ENCODE measurements at regions not wholly inside any gene's neighbourhood (a gene's known extent, or its start where the extent isn't known, plus 50 kb on each side); places are given as distances from the start of the nearest gene placed in this dataset.
"Not testable (repeated sequence)": the region's sequence is repeated elsewhere in the genome, so short reads cannot be mapped to it uniquely, and the experiment has no call there.

DNA sequence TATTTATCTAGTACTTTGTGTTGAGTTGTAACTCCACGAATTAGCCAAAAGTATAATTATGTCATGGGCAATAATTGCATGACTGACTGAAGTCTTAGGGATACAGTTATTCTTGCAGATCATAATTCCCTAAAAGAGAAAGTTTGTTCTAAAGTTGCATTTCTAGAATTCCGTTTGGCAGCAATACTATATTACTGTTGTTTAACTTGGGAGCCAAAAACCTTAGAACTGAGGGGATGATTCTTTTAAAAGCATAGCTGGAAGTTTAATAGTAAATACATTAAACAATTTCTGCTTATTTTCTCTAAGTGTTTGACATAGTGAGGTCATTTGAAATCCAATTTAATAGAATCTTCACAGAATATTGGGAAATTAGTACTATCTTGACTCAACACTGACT is 356.4 kb upstream of the ADAMTS5 start:
- H3K27ac Mint-ChIP-seq, result no peak overlapping the region
- H3K9me3 ChIP-seq (ENCODE audit: control insufficient read depth in 2 of 3, low read length in 3 of 3), result no peaks in the 10 kb centered on the region
- no peak for ATAC-seq

DNA sequence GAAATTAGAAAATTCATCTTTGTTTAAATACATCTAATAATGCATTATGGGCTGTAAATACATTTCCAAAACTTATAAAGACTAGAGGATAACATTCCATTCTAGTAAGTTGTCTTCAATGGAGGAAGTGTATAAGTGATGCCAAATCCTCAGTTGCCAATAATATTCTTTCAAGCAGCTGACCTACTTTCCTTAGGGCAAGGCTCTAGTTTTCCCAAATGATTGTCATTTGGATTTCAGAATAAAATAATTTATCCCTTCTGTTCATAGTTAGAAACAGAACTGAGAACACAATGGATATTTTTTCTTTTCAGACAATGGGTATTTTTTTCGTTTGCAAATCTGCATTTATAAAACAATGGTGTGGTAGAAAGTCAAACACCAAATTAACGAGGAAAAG is 354.9 kb upstream of the ADAMTS5 start:
- Mint-ChIP-seq H3K4me3 (no peak overlapping the region), H3K27me3 (no peaks in the 10 kb centered on the region), H3K4me1 (no peaks in the 10 kb centered on the region), H3K9me3 (peaks cover 0 to 5% (median 0%) of the 10 kb centered on the region in 11 donors), H3K36me3 (no peaks in the 10 kb centered on the region), H3K27ac (no peak overlapping the region)
- Histone ChIP-seq H3K4me1 (ENCODE audit: control insufficient read depth in 2 of 2, insufficient read depth in 2 of 2, low read length in 2 of 2) (no peaks in the 10 kb centered on the region), H3K4me3 (ENCODE audit: low read length) (no peak overlapping the region), H3K36me3 (ENCODE audit: control insufficient read depth in 2 of 3, insufficient read depth in 3 of 3, low read length in 3 of 3) (no peaks in the 10 kb centered on the region), H3K27me3 (ENCODE audit: control insufficient read depth in 2 of 2, insufficient read depth in 2 of 2, low read length in 2 of 2) (no peaks in the 10 kb centered on the region), H3K27ac (ENCODE audit: low read depth, low read length) (no peak overlapping the region), H3K9me3 (ENCODE audit: control insufficient read depth in 2 of 3, low read length in 3 of 3) (no peaks in the 10 kb centered on the region)
- intact Hi-C loops (cut with micrococcal nuclease), result no loop called here
- ChIA-PET POLR2A (no interaction called here), CTCF (no interaction called here)
- no peak for DNase-seq
- no peak for ATAC-seq

More for the DNA sequence above, 356.4 kb upstream of the ADAMTS5 start:
- ChIA-PET POLR2A (no interaction called here), CTCF (no interaction called here)
- intact Hi-C loops (cut with micrococcal nuclease), result no loop called here
- Histone ChIP-seq H3K4me3 (ENCODE audit: low read length) (no peak overlapping the region), H3K27me3 (ENCODE audit: control insufficient read depth in 2 of 2, insufficient read depth in 2 of 2, low read length in 2 of 2) (no peaks in the 10 kb centered on the region), H3K36me3 (ENCODE audit: control insufficient read depth in 2 of 3, insufficient read depth in 3 of 3, low read length in 3 of 3) (no peaks in the 10 kb centered on the region), H3K4me1 (ENCODE audit: control insufficient read depth in 2 of 2, insufficient read depth in 2 of 2, low read length in 2 of 2) (no peaks in the 10 kb centered on the region), H3K27ac (ENCODE audit: low read depth, low read length) (no peak overlapping the region)
- no peaks in the 10 kb centered on the region for H3K36me3 Mint-ChIP-seq
- H3K27me3 Mint-ChIP-seq, result no peaks in the 10 kb centered on the region
- H3K4me3 Mint-ChIP-seq, result no peak overlapping the region
- no peaks in the 10 kb centered on the region for H3K4me1 Mint-ChIP-seq
- peaks cover 0 to 5% (median 0%) of the 10 kb centered on the region in 11 donors for H3K9me3 Mint-ChIP-seq
- no peak for DNase-seq

DNA sequence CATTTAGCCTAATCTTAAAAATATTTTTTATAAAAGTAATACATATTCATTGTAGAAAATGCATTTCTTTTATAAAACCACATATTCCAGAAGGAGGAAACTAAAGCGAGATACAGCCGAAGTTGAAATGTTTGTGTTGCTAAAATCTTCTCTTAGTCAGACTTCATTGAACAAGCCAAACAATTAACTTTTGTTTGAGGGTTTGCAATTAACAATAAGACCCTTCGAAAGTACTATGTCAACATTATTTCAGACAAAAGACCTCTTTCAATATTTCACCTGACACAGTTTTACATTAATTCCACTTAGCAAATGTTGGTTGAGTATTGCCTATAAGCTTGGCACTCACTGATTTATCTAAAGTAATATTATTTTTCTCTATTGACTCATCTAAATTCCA is 354.0 kb upstream of the ADAMTS5 start:
- H3K4me3 ChIP-seq (ENCODE audit: low read length), result no peak overlapping the region
- H3K36me3 Mint-ChIP-seq, result no peaks in the 10 kb centered on the region
- H3K27me3 Mint-ChIP-seq, result no peaks in the 10 kb centered on the region
- ChIA-PET CTCF (no interaction called here), POLR2A (no interaction called here)
- H3K9me3 Mint-ChIP-seq, result peaks cover 0 to 6% (median 0%) of the 10 kb centered on the region in 11 donors
- H3K9me3 ChIP-seq (ENCODE audit: control insufficient read depth in 2 of 3, low read length in 3 of 3), result no peaks in the 10 kb centered on the region
- no peaks in the 10 kb centered on the region for H3K4me1 ChIP-seq (ENCODE audit: control insufficient read depth in 2 of 2, insufficient read depth in 2 of 2, low read length in 2 of 2)
- no peak overlapping the region for H3K27ac ChIP-seq (ENCODE audit: low read depth, low read length)
- DNase-seq (no peak), ATAC-seq (no peak)
- no peaks in the 10 kb centered on the region for H3K27me3 ChIP-seq (ENCODE audit: control insufficient read depth in 2 of 2, insufficient read depth in 2 of 2, low read length in 2 of 2)
- intact Hi-C loops (cut with micrococcal nuclease), result no loop called here
- no peaks in the 10 kb centered on the region for H3K36me3 ChIP-seq (ENCODE audit: control insufficient read depth in 2 of 3, insufficient read depth in 3 of 3, low read length in 3 of 3)
- no peaks in the 10 kb centered on the region for H3K4me1 Mint-ChIP-seq
- no peak overlapping the region for H3K4me3 Mint-ChIP-seq
- no peak overlapping the region for H3K27ac Mint-ChIP-seq

DNA sequence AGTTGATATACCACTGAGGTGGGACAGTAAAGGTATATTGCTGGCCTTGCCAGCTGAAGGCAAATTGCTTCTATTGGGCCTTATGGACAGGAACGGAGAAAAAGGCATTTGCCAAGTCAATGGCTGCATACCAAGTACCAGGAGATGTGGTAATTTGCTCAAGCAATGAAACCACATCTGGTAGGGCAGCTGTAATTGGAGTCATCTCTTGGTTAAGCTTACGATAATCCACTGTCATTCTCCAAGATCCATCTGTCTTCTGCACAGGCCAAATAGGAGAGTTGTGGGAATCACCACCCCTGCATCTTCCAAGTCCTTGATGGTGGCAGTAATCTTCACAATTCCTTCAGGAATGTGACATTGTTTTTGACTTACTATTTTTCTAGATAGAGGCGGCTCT is 350.7 kb upstream of the ADAMTS5 start:
- H3K27ac Mint-ChIP-seq; H3K36me3 Mint-ChIP-seq; POLR2A ChIA-PET; DNase-seq; H3K36me3 ChIP-seq (ENCODE audit: control insufficient read depth in 2 of 3, insufficient read depth in 3 of 3, low read length in 3 of 3); H3K27me3 ChIP-seq (ENCODE audit: control insufficient read depth in 2 of 2, insufficient read depth in 2 of 2, low read length in 2 of 2); H3K4me3 Mint-ChIP-seq; H3K4me1 ChIP-seq (ENCODE audit: control insufficient read depth in 2 of 2, insufficient read depth in 2 of 2, low read length in 2 of 2); H3K4me1 Mint-ChIP-seq; H3K9me3 ChIP-seq (ENCODE audit: control insufficient read depth in 2 of 3, low read length in 3 of 3); ATAC-seq; CTCF ChIA-PET; intact Hi-C loops (cut with micrococcal nuclease); H3K27ac ChIP-seq (ENCODE audit: low read depth, low read length); H3K4me3 ChIP-seq (ENCODE audit: low read length); H3K27me3 Mint-ChIP-seq: not testable (repeated sequence)
- H3K9me3 Mint-ChIP-seq, result peaks cover 0 to 25% (median 0%) of the 10 kb centered on the region in 11 donors

DNA sequence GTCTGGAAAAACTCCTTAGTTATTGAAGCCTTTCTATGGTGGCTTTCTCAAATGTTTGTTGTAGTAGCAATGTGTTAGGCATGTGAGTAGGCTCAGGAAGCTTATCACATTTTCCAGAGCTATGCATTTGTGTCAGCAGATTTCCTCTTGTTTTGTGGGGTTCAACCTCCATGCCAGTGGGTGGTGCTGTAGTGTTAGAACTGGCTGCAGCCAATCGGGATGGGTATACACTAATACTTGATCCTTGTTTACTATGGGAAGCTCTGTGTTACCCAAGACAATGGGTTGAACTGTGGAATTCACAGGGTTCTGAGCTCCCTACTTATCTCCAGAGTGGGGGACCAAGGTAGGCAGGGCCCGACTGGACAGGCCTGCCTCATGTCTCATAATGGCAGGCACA is 348.5 kb upstream of the ADAMTS5 start:
- ChIA-PET CTCF (no interaction called here), POLR2A (no interaction called here)

DNA sequence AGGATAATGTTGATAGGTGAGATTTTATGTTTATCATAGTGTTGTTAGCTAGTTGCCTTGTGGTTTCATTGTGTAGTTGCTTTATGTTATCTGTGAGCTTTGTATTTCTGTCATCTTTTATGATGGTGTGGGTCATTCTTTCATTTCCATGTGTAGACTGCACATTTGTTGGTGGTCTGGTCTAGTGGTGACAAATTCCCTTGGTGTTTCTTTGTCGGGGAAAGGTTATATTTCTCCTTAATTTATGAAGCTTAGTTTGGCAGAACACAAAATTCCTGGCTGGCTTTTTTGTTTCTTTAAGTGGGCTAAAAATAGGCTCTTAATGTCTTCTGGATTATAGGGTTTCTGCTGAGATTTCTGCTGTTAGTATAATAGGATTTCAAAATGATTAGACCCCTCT is 347.2 kb upstream of the ADAMTS5 start:
- no peak overlapping the region for H3K4me3 ChIP-seq (ENCODE audit: low read length)
- no peaks in the 10 kb centered on the region for H3K4me1 ChIP-seq (ENCODE audit: control insufficient read depth in 2 of 2, insufficient read depth in 2 of 2, low read length in 2 of 2)
- no peaks in the 10 kb centered on the region for H3K4me1 Mint-ChIP-seq
- peaks cover 0 to 20% (median 3%) of the 10 kb centered on the region in 11 donors for H3K9me3 Mint-ChIP-seq
- CTCF ChIA-PET, result no interaction called here
- no peaks in the 10 kb centered on the region for H3K27me3 Mint-ChIP-seq
- no peaks in the 10 kb centered on the region for H3K36me3 Mint-ChIP-seq
- no peak for ATAC-seq
- H3K27me3 ChIP-seq (ENCODE audit: control insufficient read depth in 2 of 2, insufficient read depth in 2 of 2, low read length in 2 of 2), result no peaks in the 10 kb centered on the region
- intact Hi-C loops (cut with micrococcal nuclease), result no loop called here
- peaks cover 0 to 3% (median 0%) of the 10 kb centered on the region in 3 experiments for H3K9me3 ChIP-seq (ENCODE audit: control insufficient read depth in 2 of 3, low read length in 3 of 3)
- DNase-seq, result no peak
- POLR2A ChIA-PET, result no interaction called here
- no peak overlapping the region for H3K27ac ChIP-seq (ENCODE audit: low read depth, low read length)
- no peak overlapping the region for H3K4me3 Mint-ChIP-seq
- H3K27ac Mint-ChIP-seq, result no peak overlapping the region
- no peaks in the 10 kb centered on the region for H3K36me3 ChIP-seq (ENCODE audit: control insufficient read depth in 2 of 3, insufficient read depth in 3 of 3, low read length in 3 of 3)

More for the DNA sequence above, 348.5 kb upstream of the ADAMTS5 start:
- DNase-seq, result no peak
- H3K4me1 Mint-ChIP-seq, result no peaks in the 10 kb centered on the region
- peaks cover 0 to 20% (median 3%) of the 10 kb centered on the region in 11 donors for H3K9me3 Mint-ChIP-seq
- peaks cover 0 to 3% (median 0%) of the 10 kb centered on the region in 3 experiments for H3K9me3 ChIP-seq (ENCODE audit: control insufficient read depth in 2 of 3, low read length in 3 of 3)
- H3K36me3 ChIP-seq (ENCODE audit: control insufficient read depth in 2 of 3, insufficient read depth in 3 of 3, low read length in 3 of 3), result no peaks in the 10 kb centered on the region
- H3K36me3 Mint-ChIP-seq, result no peaks in the 10 kb centered on the region
- no peak overlapping the region for H3K27ac Mint-ChIP-seq
- H3K4me1 ChIP-seq (ENCODE audit: control insufficient read depth in 2 of 2, insufficient read depth in 2 of 2, low read length in 2 of 2), result no peaks in the 10 kb centered on the region
- no peaks in the 10 kb centered on the region for H3K27me3 ChIP-seq (ENCODE audit: control insufficient read depth in 2 of 2, insufficient read depth in 2 of 2, low read length in 2 of 2)
- no peak overlapping the region for H3K4me3 Mint-ChIP-seq
- no peak overlapping the region for H3K4me3 ChIP-seq (ENCODE audit: low read length)
- ATAC-seq, result no peak
- H3K27ac ChIP-seq (ENCODE audit: low read depth, low read length), result no peak overlapping the region
- intact Hi-C loops (cut with micrococcal nuclease), result no loop called here
- H3K27me3 Mint-ChIP-seq, result no peaks in the 10 kb centered on the region

DNA sequence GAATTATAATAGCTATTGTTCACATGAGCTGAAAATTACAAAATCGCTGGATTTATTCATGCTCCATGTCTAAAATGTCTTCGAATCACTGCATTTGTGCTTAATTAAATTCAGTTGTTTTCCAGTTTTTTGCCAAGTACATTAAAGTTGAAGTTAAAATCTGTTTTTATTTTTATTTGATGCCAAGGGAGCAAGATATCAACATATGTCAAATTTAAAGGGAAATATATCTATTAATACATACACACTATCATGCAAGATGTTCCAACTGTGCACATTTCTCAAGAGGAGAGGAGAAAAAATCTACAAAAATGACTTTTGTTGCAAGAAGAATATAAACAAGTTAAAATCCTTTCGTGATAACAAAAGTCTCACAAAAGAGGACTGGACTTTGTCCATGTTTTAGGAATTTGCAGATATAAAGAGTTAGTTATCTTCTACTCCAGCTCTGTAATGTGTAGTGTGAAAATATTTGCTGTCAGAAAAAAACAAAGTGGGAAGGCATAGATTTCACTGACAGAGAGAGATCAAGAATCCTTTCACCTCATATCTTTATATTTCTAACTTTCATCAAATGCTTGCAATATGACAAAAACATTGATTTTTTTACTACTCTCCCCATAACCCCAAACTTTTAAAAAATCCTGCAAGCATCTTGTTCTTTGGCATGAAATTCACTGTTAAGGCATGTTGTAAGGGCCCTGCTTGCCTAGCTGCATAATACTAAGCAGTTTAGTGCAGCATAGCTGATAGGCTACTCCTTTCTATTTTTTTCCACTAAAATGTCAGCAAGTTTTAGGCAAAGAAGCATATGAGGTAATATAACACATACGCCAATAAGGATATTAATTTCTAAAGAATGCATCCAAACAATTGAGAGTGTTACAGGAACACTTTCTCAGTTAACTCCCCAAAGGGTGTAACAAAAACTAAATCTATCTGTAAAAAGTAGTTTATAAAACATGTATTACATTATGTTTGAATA is 340.2 kb upstream of the ADAMTS5 start:
- no peak overlapping the region for H3K4me3 ChIP-seq (ENCODE audit: low read length)
- intact Hi-C loops (cut with micrococcal nuclease), result no loop called here
- no peaks in the 10 kb centered on the region for H3K27me3 Mint-ChIP-seq
- ATAC-seq (no peak), DNase-seq (no peak)
- H3K36me3 Mint-ChIP-seq, result no peaks in the 10 kb centered on the region
- peaks cover 0 to 12% (median 3%) of the 10 kb centered on the region in 11 donors for H3K9me3 Mint-ChIP-seq
- H3K4me3 Mint-ChIP-seq, result no peak overlapping the region
- no peaks in the 10 kb centered on the region for H3K4me1 ChIP-seq (ENCODE audit: control insufficient read depth in 2 of 2, insufficient read depth in 2 of 2, low read length in 2 of 2)
- no peaks in the 10 kb centered on the region for H3K27me3 ChIP-seq (ENCODE audit: control insufficient read depth in 2 of 2, insufficient read depth in 2 of 2, low read length in 2 of 2)
- H3K27ac Mint-ChIP-seq, result no peak overlapping the region
- H3K9me3 ChIP-seq (ENCODE audit: control insufficient read depth in 2 of 3, low read length in 3 of 3), result no peaks in the 10 kb centered on the region
- no peaks in the 10 kb centered on the region for H3K4me1 Mint-ChIP-seq
- H3K27ac ChIP-seq (ENCODE audit: low read depth, low read length), result no peak overlapping the region
- ChIA-PET POLR2A (no interaction called here), CTCF (no interaction called here)
- H3K36me3 ChIP-seq (ENCODE audit: control insufficient read depth in 2 of 3, insufficient read depth in 3 of 3, low read length in 3 of 3), result no peaks in the 10 kb centered on the region
